Transverse colon (tissue), 4 donors: ENCODE measurements at regions not wholly inside any gene's neighbourhood (a gene's known extent, or its start where the extent isn't known, plus 50 kb on each side); places are given as distances from the start of the nearest gene placed in this dataset.

Source experiments
- DNase-seq: peaks from one replicate; pipeline ENCODE4 v3.0.0-alpha.2; 2019
- H3K27ac ChIP-seq, 4 donors: fragments of 200-600 bp; sonication (generic); 2 replicates each; pipeline ENCODE4 v1.5.1; 2016 to 2018; ENCODE audit warnings: inconsistent platforms in 4 of 4
- H3K27me3 ChIP-seq: fragments of 200-600 bp; sonication (generic); 2 replicates; pipeline ENCODE4 v1.5.1; 2017; ENCODE audit warnings: inconsistent platforms
- H3K36me3 ChIP-seq, 4 donors: fragments of 200-600 bp; sonication (generic); 2 replicates each; pipeline ENCODE4 v1.5.1; 2017 to 2019; ENCODE audit warnings: inconsistent platforms in 4 of 4
- H3K4me1 ChIP-seq, 4 donors: fragments of 200-600 bp; sonication (generic); 2 replicates each; pipeline ENCODE4 v1.5.1; 2017 to 2020; ENCODE audit warnings: inconsistent platforms in 4 of 4
- H3K4me3 ChIP-seq, 4 donors: fragments of 200-600 bp; sonication (generic); 1 replicate in 1 of 4; 2 replicates in 3 of 4; pipeline versions ENCODE4 v1.5.1 to v1.6.1; 2017 to 2019; ENCODE audit warnings: inconsistent platforms in 4 of 4
- H3K9me3 ChIP-seq, 2 donors: fragments of 200-600 bp; sonication (generic); 2 replicates each; pipeline ENCODE4 v1.5.1; 2017 to 2019; ENCODE audit warnings: inconsistent platforms in 2 of 2
- CTCF ChIP-seq, 5 experiments: fragments of 200-600 bp in 3 of 5; fragments of 450-650 bp in 2 of 5; sonication (generic) in 3 of 5; IDR thresholded peaks; 1 replicate in 2 of 5; 2 replicates in 3 of 5; pipeline ENCODE4 v1.5.1; 2016 to 2017; ENCODE audit warnings: antibody characterized with exemption in 5 of 5, inconsistent platforms in 3 of 5, mild to moderate bottlenecking in 2 of 5, moderate library complexity in 1 of 5
- EP300 ChIP-seq: sonication (generic); formaldehyde crosslinking; IDR thresholded peaks from one replicate; pipeline ENCODE4 v1.6.1; 2017; ENCODE audit warnings: antibody characterized with exemption, low read depth
- POLR2A ChIP-seq: fragments of 450-650 bp; IDR thresholded peaks from one replicate; pipeline ENCODE4 v1.6.1; 2016; ENCODE audit warnings: antibody characterized with exemption, mild to moderate bottlenecking, moderate library complexity
- POLR2AphosphoS5 ChIP-seq, 3 donors: sonication (generic); formaldehyde crosslinking; IDR thresholded peaks; one replicate each; pipeline ENCODE4 v1.6.1; 2016; ENCODE audit warnings: antibody characterized with exemption in 3 of 3
- whole genome bisulfite sequencing, 2 donors: methylation state at CpG; one replicate each; pipeline ENCODE4 v1.1.5; 2018; ENCODE audit warnings: low coverage in 1 of 2; 5-methylcytosine and 5-hydroxymethylcytosine counted together
- in situ Hi-C, 4 donors: fragments of 200-750 bp; cut with MboI; loops; one replicate each; pipeline versions ENCODE4 v1.15.0 to v1.15.1; 2017; ENCODE audit warnings: low sequenced_read_pairs in 3 of 4, low pct_ligation_motif_present in 1 of 4, low pct_unique_long_range_greater_than_20kb in 1 of 4
- intact Hi-C: fragments of 100-400 bp; cut with DNase I; formaldehyde crosslinking; loops from one replicate; pipeline ENCODE4 v1.15.1; 2023; ENCODE audit warnings: low total_unique reads

DNA sequence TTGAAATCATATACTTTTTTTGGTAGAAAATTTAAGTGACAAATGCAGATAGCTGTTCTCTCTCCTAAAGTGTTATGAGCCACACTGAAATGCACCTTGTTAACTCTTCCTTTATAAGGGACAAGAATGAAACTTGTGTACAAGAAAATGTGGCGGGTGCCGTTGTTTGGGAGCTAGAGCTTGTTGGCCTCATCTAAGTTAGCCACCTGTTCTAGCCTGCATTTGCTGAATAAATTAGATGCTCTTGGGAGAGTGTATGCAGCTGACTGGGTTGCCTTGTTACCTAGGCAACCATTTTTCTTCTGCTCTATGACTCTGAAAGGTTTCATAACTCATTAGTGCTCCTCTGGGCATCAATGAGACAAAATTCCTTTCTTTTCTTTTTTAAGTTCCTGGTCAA is 174.3 kb downstream of the TAF11L14 start:
- in situ Hi-C loops, result no loop called here
- intact Hi-C loops, result no loop called here
- H3K27me3 ChIP-seq, result no peaks in the 10 kb centered on the region
- H3K27ac ChIP-seq, result no peak overlapping the region
- H3K4me1 ChIP-seq, result no peaks in the 10 kb centered on the region
- TF ChIP-seq EP300 (no peak), POLR2AphosphoS5 (IDR thresholded peaks at IDR 0.05) (no peak)
- no peak overlapping the region for H3K4me3 ChIP-seq
- H3K36me3 ChIP-seq, result no peaks in the 10 kb centered on the region
- DNase-seq, result no peak
- WGBS, 2 donors, result 67 to 81% methylated on average over 2 of the region's 2 CpGs
- H3K9me3 ChIP-seq, result no peaks in the 10 kb centered on the region

- no peaks in the 10 kb centered on the region for H3K36me3 ChIP-seq
- in situ Hi-C loops, result no loop called here
- WGBS, 2 donors, result 73 to 100% methylated on average over 1 of the region's 1 CpG
Measured at GRCh38 chr5:17810734-17811133, 176.5 kb downstream of the TAF11L14 start.

DNA sequence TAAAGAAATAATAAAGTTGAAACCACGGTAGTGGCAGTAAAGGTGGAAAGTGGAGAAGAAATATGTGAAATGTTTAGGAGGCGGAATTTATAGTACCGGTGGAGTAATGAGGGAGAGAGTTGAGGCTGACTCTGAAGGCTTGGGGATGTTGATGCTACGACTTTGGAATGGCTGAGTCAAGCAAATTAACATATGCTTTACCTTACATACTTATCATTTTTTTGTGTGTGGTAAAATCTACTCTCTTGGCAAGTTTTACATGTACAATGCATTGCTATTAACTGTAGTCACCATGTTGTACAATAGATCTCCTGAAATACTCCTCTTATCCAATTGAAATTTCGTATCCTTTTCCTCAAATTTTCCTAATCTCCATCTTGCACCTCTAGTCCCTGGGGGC is 179.0 kb downstream of the TAF11L14 start:
- Histone ChIP-seq H3K36me3 (no peaks in the 10 kb centered on the region), H3K27ac (no peak overlapping the region), H3K4me1 (no peaks in the 10 kb centered on the region), H3K27me3 (no peaks in the 10 kb centered on the region), H3K4me3 (no peak overlapping the region), H3K9me3 (no peaks in the 10 kb centered on the region)
- DNase-seq, result no peak
- 71 to 80% methylated on average over 5 of the region's 5 CpGs for WGBS, 2 donors
- intact Hi-C loops, result no loop called here
- TF ChIP-seq EP300, result no peak
- in situ Hi-C loops, result no loop called here

More at GRCh38 chr5:17810734-17811133, 176.5 kb downstream of the TAF11L14 start:
- H3K9me3 ChIP-seq, result no peaks in the 10 kb centered on the region
- intact Hi-C loops, result no loop called here
- no peak for TF ChIP-seq CTCF (IDR thresholded peaks at IDR 0.05)
- no peak for TF ChIP-seq POLR2AphosphoS5 (IDR thresholded peaks at IDR 0.05)
- no peaks in the 10 kb centered on the region for H3K4me1 ChIP-seq
- H3K4me3 ChIP-seq, result no peak overlapping the region
- no peak for DNase-seq
- H3K27me3 ChIP-seq, result no peaks in the 10 kb centered on the region
- H3K27ac ChIP-seq, result no peak overlapping the region

DNA sequence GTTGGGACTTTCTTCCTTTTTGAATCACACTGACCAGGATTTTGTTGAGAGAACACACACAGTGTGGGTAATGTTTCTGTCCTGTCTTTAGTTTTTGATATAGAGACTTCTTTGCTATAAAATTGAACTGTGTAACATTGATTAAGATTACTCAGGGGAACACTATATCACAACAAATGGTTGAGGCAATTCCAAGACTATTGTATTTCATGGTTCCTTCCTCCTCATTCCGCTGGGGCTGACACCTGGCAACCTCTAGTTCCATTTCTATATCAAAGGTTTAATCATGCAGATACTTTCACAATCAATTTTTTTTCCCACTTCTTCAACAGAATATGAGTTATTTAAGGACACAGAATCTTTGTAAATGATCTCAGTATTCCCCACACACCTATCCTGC is 182.2 kb downstream of the TAF11L14 start:
- Histone ChIP-seq H3K36me3 (no peaks in the 10 kb centered on the region), H3K27ac (no peak overlapping the region), H3K27me3 (no peaks in the 10 kb centered on the region), H3K4me3 (no peak overlapping the region), H3K9me3 (no peaks in the 10 kb centered on the region), H3K4me1 (no peaks in the 10 kb centered on the region)
- intact Hi-C loops (no loop called here), in situ Hi-C loops (no loop called here)
- TF ChIP-seq EP300 (no peak), POLR2AphosphoS5 (IDR thresholded peaks at IDR 0.05) (no peak), CTCF (IDR thresholded peaks at IDR 0.05) (no peak), POLR2A (no peak)
- DNase-seq, result no peak
- WGBS, 2 donors, result 73 to 80% methylated on average over 1 of the region's 1 CpG

DNA sequence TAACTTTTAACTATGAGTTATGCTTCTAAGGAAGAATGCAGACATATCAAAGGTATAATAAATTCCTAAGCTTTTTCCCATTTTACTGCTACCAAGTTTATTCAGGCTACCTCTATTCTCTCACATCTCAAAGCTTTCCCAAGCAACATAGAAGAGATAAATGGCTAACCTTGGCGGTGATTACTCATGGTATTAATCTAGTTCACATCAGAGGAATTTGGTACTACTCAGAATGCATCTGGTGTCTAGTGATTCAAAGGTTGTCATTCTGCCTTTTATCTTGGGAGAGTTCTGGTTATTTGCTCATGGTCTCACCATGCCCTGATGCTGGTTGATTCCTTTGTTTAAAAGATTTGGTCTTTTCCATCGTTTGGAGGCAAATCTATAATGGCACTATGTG is 182.7 kb downstream of the TAF11L14 start:
- intact Hi-C loops (no loop called here), in situ Hi-C loops (no loop called here)
- Histone ChIP-seq H3K36me3 (no peaks in the 10 kb centered on the region), H3K27ac (no peak overlapping the region), H3K27me3 (no peaks in the 10 kb centered on the region), H3K4me1 (no peaks in the 10 kb centered on the region), H3K4me3 (no peak overlapping the region), H3K9me3 (no peaks in the 10 kb centered on the region)
- TF ChIP-seq POLR2A, result no peak
- TF ChIP-seq EP300, result no peak
- TF ChIP-seq POLR2AphosphoS5 (IDR thresholded peaks at IDR 0.05), result no peak
- TF ChIP-seq CTCF (IDR thresholded peaks at IDR 0.05), result no peak
- WGBS, 2 donors, result 70 to 78% methylated on average over 2 of the region's 2 CpGs
- DNase-seq, result no peak
